Sciatic nerve (tissue), 2 donors: ENCODE measurements at regions not wholly inside any gene's neighbourhood (a gene's known extent, or its start where the extent isn't known, plus 50 kb on each side); places are given as distances from the start of the nearest gene placed in this dataset.

Experiments used
- ATAC-seq: fragments of 200-7000 bp; cut with Tn5 transposase; one replicate; pipeline ENCODE4 v1.9.1; 2020; ENCODE audit warnings: mild to moderate bottlenecking, moderate library complexity
- DNase-seq: peaks from one replicate; pipeline ENCODE4 v3.0.0-alpha.2; 2020; ENCODE audit warnings: low spot score
- intact Hi-C: fragments of 100-400 bp; cut with DNase I; formaldehyde crosslinking; loops from one replicate; pipeline ENCODE4 v1.14.2; 2022
- donor health status: DM: no; HTN: no; CAD: no.
- donor health status: DM: no; HTN: no; CAD: no.

DNA sequence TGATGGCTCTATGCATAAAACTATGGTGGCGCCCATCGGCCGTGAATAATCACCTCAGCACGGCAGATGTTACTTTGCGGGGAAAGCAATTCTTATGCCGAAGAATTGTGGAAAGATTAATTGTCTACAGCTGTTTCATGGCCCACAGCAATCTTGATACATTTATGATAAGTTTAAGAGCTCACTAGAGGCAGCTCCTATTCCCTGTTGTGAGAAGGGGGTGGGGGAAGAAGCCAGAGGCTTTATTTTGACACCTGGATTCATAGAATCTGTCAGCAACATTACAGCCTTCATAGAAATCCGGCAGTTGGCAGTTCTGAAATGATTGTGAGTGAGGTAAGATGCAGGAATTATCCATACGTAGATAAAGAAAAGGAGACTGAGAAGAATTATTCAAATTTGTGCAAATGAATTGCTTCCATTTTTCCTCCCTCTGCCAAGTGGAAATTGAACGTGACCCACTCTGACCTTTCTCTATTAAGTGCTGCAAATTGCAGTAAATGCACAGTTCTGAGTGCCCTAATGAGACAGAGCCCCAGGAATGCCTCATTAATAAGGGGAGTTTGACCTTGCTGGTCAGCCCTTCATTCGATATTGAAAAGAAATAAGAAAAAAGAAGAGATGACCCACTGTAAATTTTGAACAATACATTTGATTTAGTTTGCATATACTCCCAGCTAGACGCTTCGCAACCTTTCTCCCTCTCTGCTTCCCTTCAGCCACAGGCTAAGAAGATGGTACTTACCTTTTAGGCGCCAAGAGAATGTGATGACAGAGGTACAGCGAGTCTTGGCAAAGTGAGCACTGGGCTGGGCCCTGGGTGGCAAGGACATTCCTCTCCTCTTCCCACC lies 188.8 kb downstream of the GPAT3 start:
- no peak for ATAC-seq

DNA sequence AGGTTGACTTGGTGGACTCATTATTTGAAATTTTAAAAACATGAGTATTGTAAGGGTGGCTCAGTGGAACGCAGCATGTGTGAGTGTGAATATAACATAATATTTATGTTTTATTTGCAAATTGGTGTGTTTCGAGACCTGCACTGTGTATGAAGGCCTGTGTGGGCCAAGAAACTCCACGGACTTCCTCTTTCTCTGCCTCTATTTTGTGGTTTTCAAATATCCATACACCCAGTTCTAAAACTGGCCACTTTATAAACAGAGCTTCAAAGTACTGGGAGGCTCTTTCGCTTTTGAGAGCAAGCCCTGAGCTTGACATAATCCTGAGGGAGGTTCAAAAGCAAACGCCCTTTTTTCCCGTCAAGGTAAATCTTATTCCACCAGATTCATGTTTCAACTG lies 187.7 kb downstream of the GPAT3 start:
- intact Hi-C loops = no loop called here
- ATAC-seq = no peak

More for the DNA sequence above, 188.8 kb downstream of the GPAT3 start:
- intact Hi-C loops = no loop called here
- no peak for DNase-seq

DNA sequence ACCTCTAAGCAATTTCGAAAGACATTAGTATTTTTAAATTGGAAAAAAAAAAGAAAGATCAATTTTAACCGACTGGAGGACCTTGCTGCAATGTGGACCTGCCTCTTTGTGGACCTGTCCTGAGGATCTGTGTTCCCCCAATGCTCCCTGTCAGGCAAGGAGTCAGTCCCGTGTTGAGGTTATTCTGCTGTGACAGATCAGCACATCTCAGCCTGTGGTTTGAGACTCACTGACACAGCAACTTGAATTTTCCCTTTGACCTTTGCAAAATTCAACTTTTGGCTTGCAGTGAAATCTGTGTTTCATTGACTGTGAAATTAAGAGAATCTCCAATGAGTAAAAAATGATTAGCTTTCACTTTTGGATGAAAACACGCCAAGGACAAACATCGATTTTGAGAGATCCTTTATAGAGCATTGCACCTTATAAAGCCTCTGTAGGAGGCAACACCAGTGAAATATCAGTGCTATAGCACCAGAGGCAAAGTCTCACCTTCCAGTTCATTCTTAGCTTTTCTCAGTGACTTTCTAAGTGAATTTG lies 186.9 kb downstream of the GPAT3 start:
- ATAC-seq (no peak), DNase-seq (no peak)
- intact Hi-C loops = no loop called here

More for the DNA sequence above, 187.7 kb downstream of the GPAT3 start:
- DNase-seq = no peak

DNA sequence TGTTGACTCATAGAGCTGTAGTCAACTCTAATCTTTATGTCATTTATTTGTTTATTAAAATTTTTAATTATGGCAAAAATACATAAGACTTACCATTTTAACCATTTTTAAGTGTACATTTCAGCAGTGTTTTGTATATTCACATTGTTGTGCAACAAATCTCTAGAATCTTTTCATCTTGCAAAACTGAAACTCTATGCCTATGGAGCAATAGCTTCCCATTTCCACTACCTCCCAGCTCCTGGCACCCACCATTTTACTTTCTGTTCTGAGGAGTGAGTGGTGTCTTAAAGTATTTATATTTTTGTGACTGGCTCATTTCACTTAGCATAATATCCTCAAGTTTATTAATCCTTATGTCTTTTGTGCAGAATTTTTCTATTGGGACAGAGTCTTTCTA lies 181.0 kb downstream of the GPAT3 start:
- intact Hi-C loops = no loop called here
- ATAC-seq (no peak), DNase-seq (no peak)

DNA sequence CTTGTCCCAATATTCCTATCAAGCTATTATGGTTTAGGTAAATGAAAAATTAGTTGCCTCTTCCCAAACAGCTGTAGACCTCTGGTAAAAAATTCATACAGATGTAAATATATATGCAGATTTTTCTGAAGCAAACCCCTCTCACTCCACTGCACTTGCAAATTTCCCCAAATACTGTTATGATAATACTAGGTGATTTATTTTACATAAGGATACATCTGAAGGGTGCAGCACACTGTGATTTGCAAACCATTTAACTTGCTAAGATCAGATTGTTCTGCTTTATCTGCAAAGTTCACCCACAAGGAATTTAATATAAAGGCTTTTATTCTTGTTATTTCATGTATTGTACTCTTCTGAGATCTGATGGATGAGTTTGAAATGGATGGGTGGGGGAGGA lies 177.0 kb downstream of the GPAT3 start:
- no peak for DNase-seq
- no peak for ATAC-seq
- intact Hi-C loops = no loop called here

DNA sequence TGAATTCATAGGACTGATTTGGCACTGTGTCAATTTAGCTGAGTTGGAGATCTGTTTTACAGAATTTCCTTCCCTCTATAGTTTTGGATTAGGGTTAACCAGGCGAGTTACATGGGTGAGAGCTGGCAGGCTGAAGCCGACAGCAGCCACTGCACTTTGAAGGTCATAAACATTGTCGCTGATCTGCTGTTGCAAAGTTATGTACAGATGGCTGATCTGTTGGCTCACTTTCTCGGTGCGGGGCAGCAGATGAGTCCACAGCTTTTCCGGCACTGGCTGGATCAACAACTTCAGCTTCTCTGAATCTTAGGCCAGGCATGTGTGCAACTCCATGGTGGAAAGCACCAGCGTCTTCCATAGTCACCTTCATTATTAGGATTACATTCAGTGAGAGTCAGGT lies 173.7 kb downstream of the GPAT3 start:
- intact Hi-C loops = no loop called here
- ATAC-seq = no peak

DNA sequence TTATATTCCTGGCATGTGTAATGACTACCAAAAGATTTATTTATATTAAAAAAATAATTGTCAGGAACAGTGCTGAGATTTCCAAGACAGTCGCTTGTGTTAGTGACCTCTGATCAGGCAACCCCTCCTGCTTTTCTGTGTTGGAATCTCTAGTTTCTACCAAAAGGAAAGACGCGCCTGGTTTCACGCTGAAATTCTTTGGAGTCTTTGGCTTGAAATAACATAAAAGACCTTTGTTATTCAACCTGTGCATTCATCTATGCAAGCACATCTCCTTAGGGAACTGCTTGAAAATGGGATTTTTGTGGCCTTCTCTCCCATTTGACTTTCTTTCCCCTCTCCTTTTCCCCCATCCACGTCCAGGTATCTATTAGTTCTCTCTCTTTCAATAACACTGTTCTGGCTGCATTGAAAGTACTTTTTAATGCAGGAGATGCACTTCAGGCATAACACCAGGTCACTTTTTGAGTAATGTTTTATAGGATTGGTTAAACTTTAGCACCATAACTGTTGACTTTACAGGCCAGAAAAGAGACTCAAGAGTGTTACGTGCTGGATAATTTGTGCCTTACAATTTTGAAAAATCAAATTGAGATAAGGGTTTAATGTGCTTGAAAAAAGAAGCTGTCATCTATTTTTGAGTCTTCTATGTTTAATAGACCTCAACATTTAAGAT lies 172.7 kb downstream of the GPAT3 start:
- intact Hi-C loops = no loop called here
- no peak for ATAC-seq
- no peak for DNase-seq

More for the DNA sequence above, 173.7 kb downstream of the GPAT3 start:
- DNase-seq = no peak

DNA sequence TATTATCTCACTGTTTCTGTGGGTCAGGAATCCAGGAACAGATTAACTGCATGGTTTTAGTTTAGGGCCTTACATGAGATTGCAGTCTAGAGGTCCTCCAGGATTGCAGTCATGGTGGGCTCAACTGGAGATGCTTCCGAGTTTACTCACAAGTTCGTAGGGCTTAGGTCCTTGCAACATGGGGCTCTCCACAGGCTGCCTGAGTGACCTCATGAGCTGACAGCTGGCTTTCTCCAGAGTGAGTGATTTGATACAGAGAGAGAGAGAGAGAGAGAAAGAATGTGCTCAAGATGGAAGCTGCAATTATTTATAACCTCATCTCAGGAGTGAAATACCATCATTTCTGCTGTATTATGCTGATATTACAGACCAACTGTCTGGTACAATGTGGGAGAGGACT lies 168.9 kb downstream of the GPAT3 start:
- DNase-seq (no peak), ATAC-seq (no peak)
- intact Hi-C loops = no loop called here

DNA sequence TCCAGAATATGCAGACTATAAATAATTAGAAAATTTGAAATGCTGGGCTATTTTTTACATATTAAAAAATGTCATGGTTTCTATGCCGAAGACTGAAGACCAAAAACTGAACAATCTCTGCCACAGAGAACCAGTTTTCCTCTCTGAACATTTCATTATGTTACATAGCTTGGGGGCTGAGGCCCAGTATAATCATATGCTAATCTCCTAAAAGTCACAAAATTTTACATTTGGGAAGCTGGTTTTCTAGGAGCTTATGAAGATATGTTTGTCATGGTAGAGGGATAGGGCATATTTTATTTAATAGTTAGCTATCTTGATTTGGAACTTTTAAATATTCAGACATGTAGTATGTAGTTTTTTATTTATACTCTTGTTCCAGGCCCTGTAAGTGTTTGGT lies 167.8 kb downstream of the GPAT3 start:
- intact Hi-C loops = no loop called here
- ATAC-seq = no peak
- no peak for DNase-seq

DNA sequence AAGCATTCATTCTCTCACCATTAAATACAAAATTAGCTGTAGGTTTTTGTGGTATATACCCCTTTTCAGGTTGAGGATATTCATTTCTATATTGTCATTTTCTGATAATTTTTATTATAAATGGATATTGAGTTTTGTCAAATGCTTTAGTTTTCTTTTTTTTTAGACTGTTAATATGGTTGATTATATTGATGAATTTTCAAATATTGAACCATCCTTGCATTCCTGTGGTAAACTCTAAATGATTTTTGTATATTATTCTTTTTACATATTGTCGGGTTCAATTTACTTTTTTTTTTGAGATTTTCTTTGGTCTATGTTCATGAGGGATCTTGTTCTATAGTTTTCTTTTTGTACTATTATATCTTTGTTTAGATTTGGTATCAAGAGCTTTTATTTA lies 165.1 kb downstream of the GPAT3 start:
- DNase-seq (no peak), ATAC-seq (no peak)
- intact Hi-C loops = no loop called here

DNA sequence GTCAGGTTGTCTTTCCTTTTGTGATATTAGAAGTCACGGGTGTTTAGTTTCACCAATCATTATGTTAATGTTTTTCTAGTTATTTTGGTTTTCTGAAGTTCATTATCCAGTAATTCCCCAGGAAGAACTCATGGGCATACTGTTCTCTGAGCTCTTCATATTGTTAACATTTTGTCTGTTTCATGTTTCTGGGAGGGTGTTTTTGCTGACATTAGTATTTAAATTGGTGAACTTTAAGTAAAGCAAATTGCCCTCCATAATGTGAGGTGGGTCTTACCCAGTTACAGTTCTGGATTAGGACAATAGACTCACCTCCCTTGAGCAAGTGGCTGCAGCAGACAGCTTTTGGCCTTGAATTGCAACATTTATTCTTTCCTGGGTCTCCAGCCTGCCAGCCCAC lies 163.4 kb downstream of the GPAT3 start:
- no peak for ATAC-seq
- intact Hi-C loops = no loop called here
- DNase-seq = no peak

DNA sequence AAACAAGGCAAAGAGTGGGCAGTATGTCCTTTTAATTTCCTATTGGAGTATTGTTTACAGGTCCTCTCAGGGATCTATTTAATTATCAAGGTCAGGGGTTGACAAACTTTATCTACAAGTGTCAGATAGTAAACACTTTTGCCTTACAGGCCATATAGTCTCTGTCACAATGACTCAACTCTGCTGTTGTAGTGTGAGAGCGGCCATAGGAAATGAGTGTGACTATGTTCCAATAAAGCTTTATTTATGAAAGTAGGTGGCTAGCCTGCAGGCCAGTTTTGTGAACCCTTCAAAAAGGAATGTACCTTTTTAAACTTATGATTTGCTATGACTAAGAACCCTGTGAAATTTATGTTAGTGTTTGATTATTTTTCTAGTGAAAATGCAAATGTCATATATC lies 156.1 kb downstream of the GPAT3 start:
- intact Hi-C loops = no loop called here
- DNase-seq (no peak), ATAC-seq (no peak)

DNA sequence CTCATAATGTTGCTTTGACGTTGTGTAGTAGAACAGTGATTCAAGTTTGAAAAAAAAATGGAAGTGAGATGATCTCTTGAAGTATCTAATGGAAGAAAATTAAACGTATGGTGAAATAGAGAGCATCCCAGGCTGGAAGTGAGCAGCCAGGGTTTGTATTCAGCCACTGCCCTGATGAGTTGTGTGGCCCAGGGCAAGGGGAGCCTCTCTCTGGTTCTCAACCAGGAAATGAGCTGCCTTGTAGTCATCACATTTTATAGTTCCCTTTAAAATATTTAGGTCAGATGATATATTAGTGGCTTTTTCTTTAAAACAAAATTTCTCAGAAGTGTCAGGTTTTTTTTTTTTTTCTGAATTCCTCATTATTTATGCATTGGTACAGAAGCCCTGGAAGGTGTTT lies 150.3 kb downstream of the GPAT3 start:
- ATAC-seq (no peak), DNase-seq (no peak)
- intact Hi-C loops = no loop called here

DNA sequence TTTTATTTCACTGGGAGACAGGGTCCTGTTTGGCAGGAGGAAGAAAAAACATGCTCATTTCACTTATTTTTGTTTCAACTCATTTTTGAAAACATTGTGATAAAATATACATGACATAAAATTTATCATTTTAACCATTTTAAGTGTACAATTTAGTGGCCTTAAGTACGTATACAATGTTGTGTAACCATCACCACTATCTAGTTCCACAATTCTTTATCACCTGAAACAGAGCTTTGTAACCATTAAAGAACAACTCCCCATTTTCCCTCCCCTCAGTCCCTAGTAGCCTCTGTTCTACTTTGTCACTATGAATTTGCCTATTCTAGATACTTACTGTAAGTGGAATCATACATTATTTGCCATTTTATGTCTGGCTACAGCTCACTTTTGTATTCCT lies 143.8 kb downstream of the GPAT3 start:
- intact Hi-C loops = no loop called here
- DNase-seq (no peak), ATAC-seq (no peak)

DNA sequence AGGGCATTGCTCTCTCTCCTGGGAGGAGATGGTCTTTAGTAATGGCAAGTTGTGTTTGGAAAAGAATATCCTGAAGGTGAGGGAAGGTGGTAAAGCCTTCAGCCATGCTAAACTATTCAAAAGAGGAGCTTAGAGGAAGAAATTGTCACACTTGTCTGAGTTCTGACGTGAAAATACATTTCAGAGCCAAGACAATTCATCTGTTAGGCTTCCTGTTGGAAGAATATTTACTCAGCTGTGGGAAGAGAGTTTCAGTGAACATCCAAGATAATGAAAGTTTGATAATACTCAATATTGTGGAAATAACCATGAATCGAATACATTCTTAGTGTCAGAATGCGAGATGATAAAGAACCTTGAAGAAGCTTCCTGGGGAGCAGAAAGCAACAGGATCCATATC lies 143.3 kb downstream of the GPAT3 start:
- no peak for DNase-seq
- intact Hi-C loops = no loop called here
- peak; percentile 30 for ATAC-seq

DNA sequence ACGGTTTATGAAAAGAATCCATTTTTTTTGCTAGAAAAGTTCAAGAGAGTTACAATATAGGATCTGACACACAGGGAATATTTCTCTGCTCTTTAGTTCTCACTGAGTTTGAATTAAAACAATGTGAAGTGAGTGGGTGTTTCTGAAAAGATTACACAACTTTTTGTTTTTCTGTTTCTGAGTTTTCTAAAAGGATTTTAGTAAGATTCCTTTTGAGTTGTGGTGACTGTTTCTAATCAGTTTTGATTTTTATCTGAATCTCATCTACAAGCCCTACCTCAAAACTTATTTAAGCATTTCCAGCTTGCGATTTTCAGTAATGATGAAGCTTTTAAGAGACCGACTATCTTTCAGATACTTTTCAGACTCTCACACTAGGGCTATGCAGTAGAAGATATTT lies 141.7 kb downstream of the GPAT3 start:
- DNase-seq (no peak), ATAC-seq (no peak)
- intact Hi-C loops = no loop called here

DNA sequence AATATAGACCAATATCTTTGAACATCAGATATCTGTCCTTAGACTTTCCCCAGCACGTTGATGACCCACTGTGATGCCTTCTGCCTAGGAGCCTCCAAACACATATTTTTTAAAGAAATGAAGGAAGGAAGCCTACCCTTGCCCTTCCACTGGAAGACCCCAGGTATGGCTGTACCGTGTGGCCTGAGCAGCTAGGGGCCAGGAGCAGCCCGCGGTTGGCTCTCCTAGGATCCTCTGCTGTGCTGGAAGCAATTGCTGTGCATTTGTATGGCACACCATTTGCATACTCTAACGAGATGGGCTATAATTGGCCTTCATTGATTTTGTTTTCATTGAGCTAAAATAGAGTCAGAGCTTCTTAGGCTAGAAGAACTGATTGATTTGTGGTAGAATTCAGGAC lies 128.8 kb downstream of the GPAT3 start:
- no peak for ATAC-seq
- DNase-seq = no peak
- intact Hi-C loops = no loop called here

DNA sequence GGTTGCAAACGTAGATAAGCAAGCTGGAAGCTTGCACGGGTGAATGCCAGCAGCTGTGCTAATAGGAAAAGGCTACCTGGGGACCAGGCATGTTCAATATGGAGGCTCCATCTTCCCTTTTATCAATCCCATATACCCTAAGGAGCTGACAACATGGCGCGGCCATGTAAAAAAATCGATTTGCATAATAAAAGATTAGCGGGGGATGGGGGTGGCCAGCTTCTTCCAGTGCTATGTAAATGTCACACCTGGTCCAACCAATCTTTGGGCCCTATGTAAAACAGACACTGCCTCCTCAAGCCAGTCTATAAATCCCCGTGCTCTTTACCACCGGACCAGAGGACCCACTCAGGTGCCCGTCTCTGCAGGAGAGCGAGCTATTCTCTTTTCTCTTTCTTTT lies 128.2 kb downstream of the GPAT3 start:
- DNase-seq (no peak), ATAC-seq (no peak)
- intact Hi-C loops = no loop called here

DNA sequence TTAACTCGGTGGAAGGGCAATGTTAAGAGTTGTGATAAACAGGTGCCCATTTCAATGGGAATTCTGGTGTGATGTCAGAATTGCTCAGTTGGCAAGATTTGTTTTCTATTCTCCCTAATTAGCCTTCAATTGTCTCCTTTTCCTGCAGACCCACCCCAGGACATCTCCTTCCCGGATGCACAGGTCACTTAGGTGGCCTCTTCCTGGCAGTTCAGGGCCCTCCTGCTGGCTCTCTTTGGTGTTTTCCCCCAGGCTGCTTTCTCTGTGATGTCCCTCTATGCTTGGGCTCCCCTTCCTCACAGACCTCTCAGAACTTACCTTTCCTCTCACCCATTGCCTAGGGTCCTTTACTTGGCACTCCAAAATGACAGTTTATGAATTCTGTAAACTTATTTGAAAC lies 126.3 kb downstream of the GPAT3 start:
- intact Hi-C loops = no loop called here
- DNase-seq (no peak), ATAC-seq (no peak)

DNA sequence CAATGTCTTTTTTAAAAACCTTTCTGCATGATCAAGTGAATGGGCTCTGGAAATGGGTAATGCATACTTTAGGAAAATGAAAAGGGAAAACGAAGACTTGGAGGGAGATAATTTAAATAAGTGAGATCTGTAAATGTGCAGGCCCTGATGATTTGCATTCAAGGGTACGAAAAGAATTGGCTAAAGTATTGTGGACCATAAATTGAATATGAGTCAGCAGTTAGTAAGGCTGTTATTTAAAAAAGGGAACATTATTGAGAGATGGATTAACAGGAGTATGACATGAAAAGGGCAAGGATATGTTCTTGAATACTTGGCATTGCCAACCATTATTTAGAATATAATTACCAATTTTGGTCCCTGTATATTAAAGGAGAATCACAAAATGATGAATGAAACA lies 125.5 kb downstream of the GPAT3 start:
- ATAC-seq (no peak), DNase-seq (no peak)
- intact Hi-C loops = no loop called here

DNA sequence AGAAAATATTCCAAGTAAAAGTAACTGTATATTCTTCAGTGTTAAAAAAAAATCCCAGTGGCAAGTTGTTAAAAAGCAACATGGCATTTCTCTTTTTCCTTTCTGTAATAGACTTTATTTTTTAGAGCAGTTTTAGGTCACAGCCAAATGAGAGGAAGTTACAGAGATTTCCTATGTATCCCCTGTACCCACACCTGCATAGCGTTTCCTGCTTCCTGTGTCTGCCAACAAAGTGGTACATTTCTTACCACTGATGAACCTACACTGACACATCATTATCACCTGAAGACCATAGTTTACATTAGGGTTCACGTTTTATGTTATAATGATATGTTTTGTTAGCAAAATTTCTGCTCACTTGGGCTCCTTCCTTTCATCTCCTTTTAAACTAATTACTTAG lies 124.7 kb downstream of the GPAT3 start:
- ATAC-seq (no peak), DNase-seq (no peak)
- intact Hi-C loops = no loop called here
